ENCODE measurements at regions not wholly inside any gene's neighbourhood (a gene's known extent, or its start where the extent isn't known, plus 50 kb on each side); places are given as distances from the start of the nearest gene placed in this dataset.

DNA sequence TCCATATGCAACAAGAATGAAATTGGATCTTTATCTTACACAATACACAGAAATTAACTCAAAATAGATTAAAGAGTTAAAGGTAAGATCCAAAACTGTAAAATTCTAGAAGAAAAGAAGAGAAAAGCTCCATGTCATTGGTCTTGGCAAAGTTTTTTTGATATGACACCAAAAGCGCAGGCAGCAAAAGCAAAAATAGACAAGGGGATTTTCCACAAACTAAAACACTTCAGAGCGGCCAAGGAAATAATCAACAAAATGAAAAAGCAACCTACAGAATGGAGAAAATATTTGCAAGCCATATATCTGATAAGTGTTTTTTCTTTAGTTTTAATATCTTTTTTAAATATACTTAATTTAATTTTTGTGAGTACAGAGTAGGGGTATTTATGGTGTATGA lies 112.8 kb upstream of the CAB39 start:
- no peak overlapping the region for H3K9ac ChIP-seq (replicated peaks; ENCODE audit: extremely low read depth, insufficient read depth, low read length)
- POLR2A ChIA-PET: no interaction called here

More for the DNA sequence above, 112.8 kb upstream of the CAB39 start:
- H3K9me1 ChIP-seq (replicated peaks; ENCODE audit: control insufficient read depth, extremely low read depth, insufficient read depth, low read length): no peaks in the 10 kb centered on the region
- H3K27ac ChIP-seq (ENCODE audit: insufficient read depth, low read depth, low read length): no peak overlapping the region
- H3K4me2 ChIP-seq (ENCODE audit: insufficient read depth, low read length): no peak overlapping the region
- CTCF ChIA-PET: no interaction called here
- intact Hi-C loops (cut with micrococcal nuclease) (no loop called here), dilution Hi-C loops (cut with MboI; ENCODE audit: extremely low pct_ligation_motif_present, low sequenced_read_pairs) (no loop called here)
- peaks cover 0 to 1% of the 10 kb centered on the region in 2 experiments for H3K27me3 ChIP-seq (ENCODE audit: control insufficient read depth in 2 of 2, insufficient read depth in 2 of 2, low read length in 2 of 2)
- H3K36me3 ChIP-seq (ENCODE audit: control insufficient read depth in 2 of 2, extremely low read depth in 1 of 2, insufficient read depth in 2 of 2, low read length in 2 of 2): no peaks in the 10 kb centered on the region
- H3K79me2 ChIP-seq (ENCODE audit: control insufficient read depth, insufficient read depth, low read length): no peaks in the 10 kb centered on the region
- DNase-seq (ENCODE audit: low read depth, low spot score) (no peak), FAIRE-seq (no peak)
- no peaks in the 10 kb centered on the region for H4K20me1 ChIP-seq (replicated peaks; ENCODE audit: control insufficient read depth, extremely low read depth, insufficient read depth, low read length)
- no TSS peak for BruUV-seq (replicated peaks)
- no peak overlapping the region for H3K4me3 ChIP-seq (replicated peaks in 1 of 3; ENCODE audit: insufficient read depth in 1 of 3, low read depth in 1 of 3, low read length in 3 of 3)
- no peaks in the 10 kb centered on the region for H3K4me1 ChIP-seq (ENCODE audit: control insufficient read depth, extremely low read depth, insufficient read depth, low read length)
- no peaks in the 10 kb centered on the region for H3K9me3 ChIP-seq (replicated peaks; ENCODE audit: control insufficient read depth, insufficient read depth, low read length)
- TF ChIP-seq GATA2 (IDR thresholded peaks at IDR 0.05; ENCODE audit: insufficient read depth, insufficient read length, low read depth, low read length): no peak
- no peak for TF ChIP-seq POLR2AphosphoS5 (IDR thresholded peaks at IDR 0.05; ENCODE audit: insufficient read depth, low read depth, low read length)
- TF ChIP-seq, protein P1, sequence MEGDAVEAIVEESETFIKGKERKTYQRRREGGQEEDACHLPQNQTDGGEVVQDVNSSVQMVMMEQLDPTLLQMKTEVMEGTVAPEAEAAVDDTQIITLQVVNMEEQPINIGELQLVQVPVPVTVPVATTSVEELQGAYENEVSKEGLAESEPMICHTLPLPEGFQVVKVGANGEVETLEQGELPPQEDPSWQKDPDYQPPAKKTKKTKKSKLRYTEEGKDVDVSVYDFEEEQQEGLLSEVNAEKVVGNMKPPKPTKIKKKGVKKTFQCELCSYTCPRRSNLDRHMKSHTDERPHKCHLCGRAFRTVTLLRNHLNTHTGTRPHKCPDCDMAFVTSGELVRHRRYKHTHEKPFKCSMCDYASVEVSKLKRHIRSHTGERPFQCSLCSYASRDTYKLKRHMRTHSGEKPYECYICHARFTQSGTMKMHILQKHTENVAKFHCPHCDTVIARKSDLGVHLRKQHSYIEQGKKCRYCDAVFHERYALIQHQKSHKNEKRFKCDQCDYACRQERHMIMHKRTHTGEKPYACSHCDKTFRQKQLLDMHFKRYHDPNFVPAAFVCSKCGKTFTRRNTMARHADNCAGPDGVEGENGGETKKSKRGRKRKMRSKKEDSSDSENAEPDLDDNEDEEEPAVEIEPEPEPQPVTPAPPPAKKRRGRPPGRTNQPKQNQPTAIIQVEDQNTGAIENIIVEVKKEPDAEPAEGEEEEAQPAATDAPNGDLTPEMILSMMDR (IDR thresholded peaks at IDR 0.05; ENCODE audit: extremely low read depth in 1 of 2, insufficient read depth in 1 of 2, low read depth in 1 of 2, low read length in 2 of 2): no peak
- TF ChIP-seq FOS (IDR thresholded peaks at IDR 0.05; ENCODE audit: borderline replicate concordance, insufficient read depth, low read length): no peak
- no peak for TF ChIP-seq MYC (IDR thresholded peaks at IDR 0.05; ENCODE audit: low read depth, low read length)
- TF ChIP-seq MAX (IDR thresholded peaks at IDR 0.05; ENCODE audit: insufficient read depth, insufficient read length): no peak
- no peak for TF ChIP-seq POLR2A (IDR thresholded peaks at IDR 0.05; ENCODE audit: low read depth, low read length)
- no peak for TF ChIP-seq JUN (IDR thresholded peaks at IDR 0.05; ENCODE audit: borderline replicate concordance, insufficient read depth, insufficient read length, low read depth)
- no peak for TF ChIP-seq EZH2 (IDR thresholded peaks at IDR 0.05; ENCODE audit: borderline replicate concordance, low read depth, low read length, severe bottlenecking)
- no peak overlapping the region for H2AFZ ChIP-seq (ENCODE audit: low read depth, low read length)
